Bronchial epithelial cell (primary cell): ENCODE measurements at regions not wholly inside any gene's neighbourhood (a gene's known extent, or its start where the extent isn't known, plus 50 kb on each side); places are given as distances from the start of the nearest gene placed in this dataset.

Experiments
- DNase-seq: peaks from one replicate; pipeline ENCODE4 v3.0.0-alpha.2; 2010; ENCODE audit warnings: low read depth
- FAIRE-seq: peaks from 2 replicates; lab custom pipeline; 2011; peaks lifted over from hg19 to GRCh38; lab: Jason Lieb, UNC
- H3K27me3 ChIP-seq: 2 replicates; pipeline ENCODE4 v1.5.1; 2011; ENCODE audit warnings: low read length; ENCODE audit not compliant: control insufficient read depth, insufficient read depth
- H3K36me3 ChIP-seq: 2 replicates; pipeline ENCODE4 v1.5.1; 2011; ENCODE audit warnings: low read length; ENCODE audit not compliant: control insufficient read depth, insufficient read depth
- H3K4me3 ChIP-seq: 2 replicates; pipeline ENCODE4 v1.5.1; 2011; ENCODE audit warnings: mild to moderate bottlenecking, low read depth, low read length, control low read depth
- CTCF ChIP-seq: IDR thresholded peaks from 2 replicates; pipeline ENCODE4 v1.5.1; 2011; ENCODE audit warnings: mild to moderate bottlenecking, moderate library complexity, low read length, control low read depth, inconsistent platforms; ENCODE audit not compliant: insufficient read depth, severe bottlenecking

GRCh38 chr12:97408363-97408762, 54.2 kb upstream of the RMST start:
- FAIRE-seq, result no peak
- no peaks in the 10 kb centered on the region for H3K36me3 ChIP-seq
- no peak for TF ChIP-seq CTCF
- no peak for DNase-seq
- H3K27me3 ChIP-seq, result no peaks in the 10 kb centered on the region
- no peak overlapping the region for H3K4me3 ChIP-seq

- FAIRE-seq, result no peak
- DNase-seq, result no peak
- H3K36me3 ChIP-seq, result no peaks in the 10 kb centered on the region
- no peak for TF ChIP-seq CTCF
- no peaks in the 10 kb centered on the region for H3K27me3 ChIP-seq
- H3K4me3 ChIP-seq, result no peak overlapping the region
These were observed 51.3 kb upstream of the RMST start for GRCh38 chr12:97411341-97411740.
